Parathyroid adenoma (tissue), 2 donors: ENCODE measurements at regions not wholly inside any gene's neighbourhood (a gene's known extent, or its start where the extent isn't known, plus 50 kb on each side); places are given as distances from the start of the nearest gene placed in this dataset.

Source experiments
- H2AFZ ChIP-seq: fragments of 300-600 bp; sonication (generic); one replicate; pipeline ENCODE4 v1.7.0; 2017; ENCODE audit warnings: antibody characterized with exemption, mild to moderate bottlenecking
- H3K27ac ChIP-seq: fragments of 300-600 bp; sonication (generic); one replicate; pipeline ENCODE4 v1.7.0; 2017
- H3K27me3 ChIP-seq: fragments of 300-600 bp; sonication (generic); one replicate; pipeline ENCODE4 v1.7.0; 2017; ENCODE audit warnings: low read length; ENCODE audit not compliant: control insufficient read depth, insufficient read depth
- H3K36me3 ChIP-seq: fragments of 300-600 bp; sonication (generic); one replicate; pipeline ENCODE4 v1.7.0; 2017; ENCODE audit warnings: low read length; ENCODE audit not compliant: control insufficient read depth, insufficient read depth
- H3K4me1 ChIP-seq: fragments of 300-600 bp; sonication (generic); one replicate; pipeline ENCODE4 v1.7.0; 2017; ENCODE audit warnings: control low read depth
- H3K4me2 ChIP-seq: fragments of 300-600 bp; sonication (generic); one replicate; pipeline ENCODE4 v1.7.0; 2017; ENCODE audit warnings: low read length
- H3K4me3 ChIP-seq: fragments of 300-600 bp; sonication (generic); one replicate; pipeline ENCODE4 v1.7.0; 2017; ENCODE audit warnings: low read depth, low read length
- H3K79me2 ChIP-seq: fragments of 300-600 bp; sonication (generic); one replicate; pipeline ENCODE4 v1.7.0; 2017; ENCODE audit warnings: control low read depth
- H3K9ac ChIP-seq: fragments of 300-600 bp; sonication (generic); one replicate; pipeline ENCODE4 v1.7.0; 2017; ENCODE audit warnings: mild to moderate bottlenecking
- H3K9me3 ChIP-seq: fragments of 300-600 bp; sonication (generic); one replicate; pipeline ENCODE4 v1.7.0; 2017; ENCODE audit warnings: low read length; ENCODE audit not compliant: control insufficient read depth
- TF ChIP-seq, protein P1 (sequence below): fragments of 300-600 bp; sonication (generic); IDR thresholded peaks from one replicate; pipeline ENCODE4 v1.7.0; 2017; ENCODE audit warnings: antibody characterized with exemption, mild to moderate bottlenecking
- donor health status: primary hyperparathyroidism.

DNA sequence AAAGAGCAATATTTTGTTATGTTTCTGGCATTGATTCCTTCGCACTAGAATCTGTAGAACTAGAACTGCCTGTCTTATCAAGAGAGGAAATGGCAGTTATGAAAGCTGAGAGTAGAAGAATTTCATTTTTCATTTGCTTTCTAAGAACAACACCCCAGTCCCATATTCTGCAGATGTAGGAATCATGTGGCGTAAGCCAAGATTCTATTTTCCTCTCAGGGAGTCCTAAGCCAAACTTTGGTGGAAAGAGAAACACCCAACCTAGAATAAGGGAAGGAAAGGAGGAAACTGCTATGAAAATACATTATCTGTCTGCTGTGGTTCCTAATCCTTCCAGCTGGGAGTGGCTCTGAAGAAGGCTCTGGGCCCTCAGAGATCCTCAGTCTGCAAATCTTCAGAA lies 1176.9 kb upstream of the C9orf72 start:
- no peak overlapping the region for H3K9ac ChIP-seq
- H2AFZ ChIP-seq: no peak overlapping the region
- H3K27me3 ChIP-seq: no peaks in the 10 kb centered on the region
- no peak overlapping the region for H3K27ac ChIP-seq
- no peaks in the 10 kb centered on the region for H3K36me3 ChIP-seq
- H3K9me3 ChIP-seq: no peaks in the 10 kb centered on the region
- TF ChIP-seq, protein P1, sequence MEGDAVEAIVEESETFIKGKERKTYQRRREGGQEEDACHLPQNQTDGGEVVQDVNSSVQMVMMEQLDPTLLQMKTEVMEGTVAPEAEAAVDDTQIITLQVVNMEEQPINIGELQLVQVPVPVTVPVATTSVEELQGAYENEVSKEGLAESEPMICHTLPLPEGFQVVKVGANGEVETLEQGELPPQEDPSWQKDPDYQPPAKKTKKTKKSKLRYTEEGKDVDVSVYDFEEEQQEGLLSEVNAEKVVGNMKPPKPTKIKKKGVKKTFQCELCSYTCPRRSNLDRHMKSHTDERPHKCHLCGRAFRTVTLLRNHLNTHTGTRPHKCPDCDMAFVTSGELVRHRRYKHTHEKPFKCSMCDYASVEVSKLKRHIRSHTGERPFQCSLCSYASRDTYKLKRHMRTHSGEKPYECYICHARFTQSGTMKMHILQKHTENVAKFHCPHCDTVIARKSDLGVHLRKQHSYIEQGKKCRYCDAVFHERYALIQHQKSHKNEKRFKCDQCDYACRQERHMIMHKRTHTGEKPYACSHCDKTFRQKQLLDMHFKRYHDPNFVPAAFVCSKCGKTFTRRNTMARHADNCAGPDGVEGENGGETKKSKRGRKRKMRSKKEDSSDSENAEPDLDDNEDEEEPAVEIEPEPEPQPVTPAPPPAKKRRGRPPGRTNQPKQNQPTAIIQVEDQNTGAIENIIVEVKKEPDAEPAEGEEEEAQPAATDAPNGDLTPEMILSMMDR: no peak
- H3K4me3 ChIP-seq: no peak overlapping the region
- H3K4me1 ChIP-seq: no peaks in the 10 kb centered on the region
- no peaks in the 10 kb centered on the region for H3K79me2 ChIP-seq
- H3K4me2 ChIP-seq: no peak overlapping the region

DNA sequence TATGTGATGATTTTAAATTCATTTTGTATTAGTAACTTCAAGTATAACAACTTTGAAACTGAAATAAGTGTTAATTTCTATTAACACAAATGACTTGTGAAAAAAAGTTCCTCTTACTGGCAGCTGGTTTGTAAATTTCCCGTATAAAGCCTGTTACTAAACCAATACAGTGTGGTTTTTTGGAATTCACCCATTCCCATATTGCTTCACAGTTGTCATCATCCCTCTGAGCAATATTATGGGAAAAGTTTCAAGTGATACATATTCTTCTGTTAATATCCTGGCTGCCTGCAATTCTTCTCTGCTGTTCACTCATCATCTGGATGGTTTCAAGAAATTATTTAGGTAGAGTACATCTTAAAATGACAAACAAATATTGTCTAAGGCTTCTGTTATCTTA lies 1185.1 kb upstream of the C9orf72 start:
- H3K36me3 ChIP-seq: no peaks in the 10 kb centered on the region
- no peaks in the 10 kb centered on the region for H3K27me3 ChIP-seq
- TF ChIP-seq, protein P1: no peak
- no peaks in the 10 kb centered on the region for H3K4me1 ChIP-seq
- no peak overlapping the region for H3K9ac ChIP-seq
- H3K4me2 ChIP-seq: no peak overlapping the region
- no peak overlapping the region for H3K27ac ChIP-seq
- no peak overlapping the region for H3K4me3 ChIP-seq
- no peaks in the 10 kb centered on the region for H3K79me2 ChIP-seq
- no peaks in the 10 kb centered on the region for H3K9me3 ChIP-seq
- H2AFZ ChIP-seq: no peak overlapping the region

DNA sequence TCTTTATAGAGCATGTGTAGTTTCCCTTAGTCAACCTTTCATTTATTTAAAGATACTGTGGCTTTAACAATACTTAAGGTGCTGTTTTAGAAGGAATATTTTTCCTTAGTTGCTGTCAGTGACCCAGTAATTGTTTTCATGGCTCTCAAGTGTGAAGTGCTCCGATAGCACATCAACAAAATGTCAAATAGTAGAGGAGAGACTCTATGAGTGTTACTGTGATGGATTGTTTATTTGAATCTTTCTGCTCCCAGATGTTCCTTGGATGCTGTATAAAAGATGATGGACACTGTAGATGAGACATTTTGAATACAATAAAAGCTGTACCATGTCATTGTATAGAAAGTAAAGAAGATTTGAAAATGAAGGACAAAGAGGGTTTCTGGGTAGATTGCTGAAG lies 1185.7 kb upstream of the C9orf72 start:
- Histone ChIP-seq H3K4me1 (no peaks in the 10 kb centered on the region), H3K4me3 (no peak overlapping the region), H3K9ac (no peak overlapping the region), H2AFZ (no peak overlapping the region), H3K9me3 (no peaks in the 10 kb centered on the region), H3K27ac (no peak overlapping the region), H3K27me3 (no peaks in the 10 kb centered on the region), H3K4me2 (no peak overlapping the region), H3K79me2 (no peaks in the 10 kb centered on the region), H3K36me3 (no peaks in the 10 kb centered on the region)
- TF ChIP-seq, protein P1: no peak

DNA sequence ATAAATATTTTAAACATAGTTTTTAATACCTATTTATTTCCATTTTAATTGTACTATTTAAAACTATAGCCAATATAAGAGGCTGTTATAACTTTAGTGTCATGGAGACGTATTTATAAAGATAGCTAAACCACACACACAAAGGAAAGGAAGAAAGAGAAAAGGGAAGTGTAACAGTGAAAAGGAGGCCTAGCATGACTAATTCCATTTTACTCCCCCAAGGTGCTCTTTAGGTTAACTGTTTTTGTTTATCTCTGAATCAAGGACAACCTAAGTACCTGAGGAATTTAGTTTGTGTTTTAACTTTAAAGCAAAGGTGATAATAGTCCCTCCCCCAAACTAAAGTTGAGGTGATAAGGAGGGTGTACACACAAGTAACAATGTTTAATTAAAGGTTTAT lies 1188.9 kb upstream of the C9orf72 start:
- TF ChIP-seq, protein P1: no peak
- no peaks in the 10 kb centered on the region for H3K36me3 ChIP-seq

DNA sequence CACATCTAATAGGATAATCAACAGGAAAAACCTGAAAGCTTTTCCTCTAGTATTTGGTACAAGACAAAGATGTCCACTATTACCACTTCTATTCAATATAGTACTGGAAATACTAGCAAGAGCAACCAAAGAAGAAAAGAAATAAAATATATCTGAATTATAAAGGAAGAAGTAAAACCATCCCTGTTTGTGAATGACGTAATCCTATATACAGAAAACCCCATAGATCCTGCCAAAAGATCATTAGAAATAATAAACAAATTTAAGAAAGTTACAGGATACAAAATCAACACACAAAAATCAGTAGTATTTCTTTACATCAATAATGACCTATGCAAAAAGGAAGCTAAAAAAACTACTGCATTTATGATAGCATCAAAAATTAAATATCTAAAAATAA lies 1191.3 kb upstream of the C9orf72 start:
- Histone ChIP-seq H3K9ac (no peak overlapping the region), H3K4me1 (no peaks in the 10 kb centered on the region), H3K36me3 (no peaks in the 10 kb centered on the region), H2AFZ (no peak overlapping the region), H3K27ac (no peak overlapping the region), H3K4me2 (no peak overlapping the region), H3K4me3 (no peak overlapping the region), H3K79me2 (no peaks in the 10 kb centered on the region), H3K9me3 (no peaks in the 10 kb centered on the region), H3K27me3 (no peaks in the 10 kb centered on the region)
- TF ChIP-seq, protein P1: no peak

More for the DNA sequence above, 1188.9 kb upstream of the C9orf72 start:
- H3K9ac ChIP-seq: no peak overlapping the region
- H3K9me3 ChIP-seq: no peaks in the 10 kb centered on the region
- no peak overlapping the region for H3K4me2 ChIP-seq
- H3K27me3 ChIP-seq: no peaks in the 10 kb centered on the region
- H3K79me2 ChIP-seq: no peaks in the 10 kb centered on the region
- no peak overlapping the region for H2AFZ ChIP-seq
- no peaks in the 10 kb centered on the region for H3K4me1 ChIP-seq
- no peak overlapping the region for H3K4me3 ChIP-seq
- H3K27ac ChIP-seq: no peak overlapping the region
